Cerebellar nuclear complex (tissue), 1 donor: ENCODE measurements at regions not wholly inside any gene's neighbourhood (a gene's known extent, or its start where the extent isn't known, plus 50 kb on each side); places are given as distances from the start of the nearest gene placed in this dataset.
"Not testable (repeated sequence)": the region's sequence is repeated elsewhere in the genome, so short reads cannot be mapped to it uniquely, and the experiment has no call there.

Experiments used
- DNase-seq, 2 experiments: peaks; one replicate each; lab custom pipeline; 2025; lab: John Stamatoyannopoulos, UW

DNA sequence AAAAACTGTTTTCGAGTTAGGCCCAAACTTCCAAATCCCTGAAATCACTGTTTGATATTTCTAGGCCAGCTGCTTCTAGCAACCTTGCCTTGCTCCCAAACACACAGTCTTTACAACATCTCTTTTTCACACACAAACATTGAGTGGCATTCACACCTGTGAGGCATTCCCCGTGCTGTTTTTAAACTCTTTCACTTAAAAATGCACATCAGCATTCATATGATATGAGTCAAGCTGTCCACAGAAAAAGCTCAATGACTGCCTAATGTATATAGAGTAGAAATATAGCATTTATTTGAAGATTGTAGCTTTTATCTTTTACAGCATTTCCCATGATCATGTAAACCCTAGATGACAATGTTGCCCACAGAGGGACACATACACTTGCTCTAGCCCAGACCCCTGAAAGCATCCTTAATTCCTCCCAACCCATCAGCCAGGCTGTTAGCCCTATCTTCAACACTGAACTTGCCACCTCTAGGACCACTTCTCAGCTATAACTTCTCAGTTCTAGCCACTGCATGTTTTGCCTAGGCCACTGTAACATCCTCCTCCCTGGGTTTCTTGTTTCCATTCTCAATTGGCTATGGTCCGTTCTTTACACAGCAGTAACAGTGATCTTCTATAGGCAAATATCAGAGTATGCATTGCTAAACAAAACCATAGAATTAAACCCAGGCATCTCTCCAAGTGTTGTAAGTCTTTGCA is 782.6 kb downstream of the DIPK2A start:
- DNase-seq, result no peak

DNA sequence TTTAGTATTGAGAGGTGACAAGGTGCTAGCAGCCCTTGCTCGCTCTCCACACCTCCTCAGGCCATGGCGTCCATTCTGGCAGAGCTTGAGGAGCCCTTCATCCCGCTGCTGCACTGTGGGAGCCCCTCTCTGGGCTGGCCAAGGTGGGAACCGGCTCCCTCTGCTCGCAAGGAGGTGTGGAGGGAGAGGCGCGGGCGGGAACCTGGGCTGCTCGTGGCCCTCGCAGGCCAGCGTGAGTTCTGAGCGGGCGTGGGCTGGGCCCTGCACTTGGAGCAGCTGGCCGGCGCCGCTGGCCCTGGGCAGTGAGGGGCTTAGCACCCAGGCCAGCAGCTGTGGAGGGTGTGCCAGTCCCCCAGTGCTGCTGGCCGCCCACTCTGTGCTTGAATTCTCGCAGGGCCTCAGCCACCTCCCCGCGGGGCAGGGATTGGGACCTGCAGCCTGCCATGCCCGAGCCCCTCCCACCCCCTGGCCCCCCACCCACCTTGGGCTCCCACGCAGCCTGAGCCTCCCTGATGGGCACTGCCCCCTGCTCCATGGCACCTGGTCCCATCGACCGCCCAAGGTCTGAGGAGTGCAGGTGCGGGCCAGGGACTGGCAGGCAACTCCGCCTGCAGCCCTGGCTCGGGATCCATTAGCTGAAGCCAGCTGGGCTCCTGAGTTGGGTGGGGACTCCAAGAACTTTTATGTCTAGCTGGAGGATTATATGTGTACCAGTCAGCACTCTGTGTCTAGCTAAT is 785.2 kb downstream of the DIPK2A start:
- DNase-seq, result no peak

GRCh38 chr3:144760831-144761230 is 789.2 kb downstream of the DIPK2A start:
- DNase-seq, result no peak

- no peak for DNase-seq
These were observed 790.5 kb downstream of the DIPK2A start for GRCh38 chr3:144762091-144762490.

DNA sequence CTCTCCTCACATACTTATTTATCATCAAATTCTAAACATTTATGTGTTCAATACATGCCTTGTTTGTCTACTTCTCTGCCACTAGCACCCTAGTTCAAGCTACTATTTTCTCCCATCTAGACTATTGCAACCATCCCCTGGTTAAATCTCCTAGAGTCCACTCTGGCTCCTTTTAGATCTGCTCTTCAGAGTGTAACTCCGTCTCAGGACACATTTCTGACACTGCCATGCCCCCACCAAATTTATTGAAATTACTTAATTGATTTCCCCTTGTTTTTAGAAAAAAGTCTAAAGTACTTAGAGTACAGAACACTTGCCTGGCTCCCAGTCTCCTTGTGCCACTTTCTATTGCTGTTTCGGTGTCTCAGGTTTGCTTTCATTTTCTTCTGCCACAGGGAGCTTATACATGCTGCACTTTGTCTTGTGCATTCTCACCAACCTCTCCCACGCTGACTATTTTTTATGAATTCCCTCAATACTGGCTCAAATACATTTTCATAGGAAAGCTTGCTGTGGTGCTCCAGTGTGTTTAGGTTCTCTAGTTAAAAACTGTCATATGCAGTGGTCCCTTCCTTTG is 792.3 kb downstream of the DIPK2A start:
- DNase-seq, result no peak

DNA sequence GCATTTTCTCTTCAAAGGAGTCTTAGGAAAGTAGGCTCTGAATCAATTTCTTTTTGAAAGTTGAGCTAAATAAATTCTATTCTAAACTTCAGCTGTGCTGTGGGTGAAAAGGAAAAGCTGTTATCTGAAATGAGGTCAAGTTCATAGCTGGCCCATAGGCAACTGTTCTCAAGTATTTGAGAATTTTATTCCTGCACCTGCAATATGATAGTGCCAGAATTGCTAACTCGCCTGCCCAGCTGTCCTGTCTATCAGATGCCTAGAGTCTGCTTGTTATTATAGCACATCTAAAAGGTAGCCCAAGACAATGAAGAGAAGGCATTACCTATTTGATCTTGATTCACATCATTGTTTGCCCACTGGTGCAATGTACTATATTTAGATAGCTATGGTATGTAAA is 798.7 kb downstream of the DIPK2A start:
- peak in 1 of 2 experiments; percentile 35 for DNase-seq

DNA sequence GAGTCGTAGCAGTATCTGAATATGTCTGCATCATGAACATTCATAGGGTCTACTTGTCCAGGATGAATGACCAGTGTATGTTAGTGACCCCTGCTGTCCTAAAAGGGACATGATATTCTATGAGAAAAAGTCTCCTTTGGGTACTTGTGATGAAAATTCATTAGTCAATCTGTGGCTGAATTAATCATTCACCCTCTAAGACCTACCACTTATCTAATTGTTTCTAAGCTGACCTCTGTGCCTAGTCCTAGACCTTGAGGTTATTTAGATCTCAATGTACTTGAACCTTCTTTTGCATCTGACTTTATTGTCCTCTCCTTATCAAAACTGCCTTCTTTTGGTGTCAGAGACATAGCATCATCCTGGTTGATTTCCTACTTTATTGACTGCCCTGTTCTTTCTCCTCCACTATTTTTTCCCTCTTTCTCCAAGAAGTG is 799.3 kb downstream of the DIPK2A start:
- peak in 1 of 2 experiments; percentile 35 for DNase-seq

DNA sequence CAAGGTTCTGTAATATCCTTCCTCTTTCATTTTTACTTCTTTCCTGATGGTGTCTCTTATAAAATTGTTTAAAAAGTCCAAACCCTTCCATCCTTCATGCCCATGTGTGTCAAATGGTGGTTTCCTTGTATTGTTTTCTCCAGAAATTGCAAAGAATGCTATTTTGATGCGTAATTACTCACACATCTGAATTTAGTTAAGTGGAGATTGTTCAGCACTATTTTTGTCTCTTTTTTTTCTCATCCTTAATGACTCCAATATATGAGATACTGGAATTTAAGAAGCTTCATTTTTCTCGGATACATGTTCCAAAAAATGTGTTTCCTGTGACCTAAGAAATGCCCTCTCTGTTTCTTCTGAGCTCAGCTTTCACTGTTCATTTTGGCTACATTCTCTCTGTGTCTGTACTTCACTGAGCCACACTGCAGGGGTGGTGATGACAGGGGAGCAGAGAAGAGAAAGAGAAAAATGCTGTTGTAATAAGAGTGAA is 799.8 kb downstream of the DIPK2A start:
- no peak for DNase-seq

DNA sequence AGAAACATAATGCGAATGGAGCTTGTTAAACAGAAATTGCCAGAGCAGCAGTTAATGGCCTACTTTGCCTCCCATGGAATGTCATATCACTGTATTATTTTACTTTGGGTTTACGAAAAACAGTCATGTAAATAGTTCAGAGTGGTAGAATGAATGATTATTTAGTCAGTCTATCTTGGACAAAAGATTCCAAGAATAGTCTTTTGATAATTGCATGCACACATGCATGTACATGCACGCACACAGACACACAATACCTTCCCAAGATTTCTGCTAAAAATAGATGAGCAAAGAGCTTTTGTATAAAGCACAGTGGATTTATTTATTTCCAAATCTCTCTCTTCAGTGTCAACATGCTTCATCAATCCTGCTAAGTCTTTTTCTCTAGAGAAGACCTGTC is 800.7 kb downstream of the DIPK2A start:
- no peak for DNase-seq

GRCh38 chr3:144773350-144773749 is 801.7 kb downstream of the DIPK2A start:
- no peak for DNase-seq

- no peak for DNase-seq
These were observed 803.3 kb downstream of the DIPK2A start for GRCh38 chr3:144774897-144775296.

GRCh38 chr3:144775551-144775950 is 803.9 kb downstream of the DIPK2A start:
- no peak for DNase-seq

- no peak for DNase-seq
These were observed 806.3 kb downstream of the DIPK2A start for GRCh38 chr3:144777906-144778305.

DNA sequence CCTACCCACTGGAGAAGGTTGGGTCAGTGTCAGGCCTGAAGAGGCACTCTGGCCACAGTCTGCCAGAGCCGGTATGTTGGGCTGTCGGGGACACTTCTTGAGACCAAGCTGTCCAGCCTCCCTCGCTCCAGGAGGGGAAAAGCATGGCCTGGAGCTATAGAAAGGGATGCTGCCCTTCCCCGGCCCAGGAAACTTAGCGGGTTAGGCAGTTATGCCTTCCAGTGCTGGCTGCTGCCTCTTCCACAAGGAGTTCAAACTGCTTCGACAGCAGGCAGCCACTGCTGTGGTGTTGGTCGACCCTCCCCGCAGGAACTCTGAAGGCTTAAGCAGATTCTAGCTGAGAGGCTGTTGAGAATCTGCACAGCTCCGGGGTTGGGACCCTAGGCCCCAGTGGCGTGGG is 819.4 kb downstream of the DIPK2A start:
- DNase-seq, result no peak

DNA sequence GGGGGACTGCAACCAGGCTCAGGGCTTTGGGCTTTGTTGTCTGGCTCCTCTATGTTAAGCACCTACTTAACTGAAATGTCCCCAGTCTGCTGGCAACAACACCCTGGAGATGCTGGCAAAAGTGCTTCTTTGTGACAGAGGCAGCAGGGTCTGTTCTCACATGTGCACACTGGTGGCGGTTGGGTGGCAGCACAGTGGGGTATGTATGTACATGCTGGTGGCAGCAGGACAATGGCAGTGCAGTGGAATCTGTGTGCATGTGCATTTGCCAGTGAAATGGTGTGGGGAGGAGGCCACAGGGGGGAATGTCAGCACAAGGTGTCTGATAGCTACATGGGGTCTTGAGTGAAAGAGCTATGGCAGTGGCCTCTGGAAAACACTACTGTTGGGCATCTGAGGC is 830.3 kb downstream of the DIPK2A start:
- no peak for DNase-seq

GRCh38 chr3:144809380-144809779 is 837.8 kb downstream of the DIPK2A start:
- no peak for DNase-seq

DNA sequence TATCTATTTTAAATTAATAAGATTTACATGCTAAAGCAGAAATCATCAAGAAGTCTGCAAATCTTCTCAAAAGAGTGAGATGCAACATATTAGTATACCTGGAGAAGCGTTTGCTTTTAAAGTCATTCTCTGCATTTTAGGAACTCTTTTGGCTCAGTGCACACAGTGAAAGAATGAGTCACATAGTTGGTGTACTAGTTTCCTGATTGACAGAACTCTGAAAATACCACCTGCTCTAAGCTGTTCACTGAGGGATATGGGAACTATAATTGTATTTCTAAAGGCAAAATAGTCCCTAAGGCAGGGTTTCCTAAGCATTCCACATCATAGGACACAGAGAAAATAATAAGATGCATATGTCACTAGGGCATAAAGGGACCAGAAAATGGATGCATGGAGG is 838.5 kb downstream of the DIPK2A start:
- no peak for DNase-seq

DNA sequence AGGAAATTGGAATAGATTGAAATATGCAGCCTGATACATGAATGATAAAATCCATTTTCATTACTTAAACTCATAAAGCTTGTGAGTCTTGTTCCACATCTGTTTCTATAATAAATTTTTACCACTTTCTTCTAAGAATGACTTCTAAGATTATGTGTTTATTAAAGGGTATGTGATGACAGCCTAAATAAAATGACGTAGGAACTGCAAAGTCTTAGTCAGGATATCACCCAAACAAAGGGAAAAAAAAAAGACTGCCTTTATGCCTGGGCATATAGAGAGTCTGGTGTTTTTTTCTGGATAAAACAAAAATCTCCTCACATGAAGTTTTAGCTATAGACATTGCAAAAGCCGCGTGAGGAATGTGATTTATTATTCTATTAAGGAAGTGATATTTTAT is 844.0 kb downstream of the DIPK2A start:
- no peak for DNase-seq

- DNase-seq, result no peak
These were observed 844.7 kb downstream of the DIPK2A start for GRCh38 chr3:144816323-144816722.

GRCh38 chr3:144818973-144819372 is 847.4 kb downstream of the DIPK2A start:
- no peak for DNase-seq

DNA sequence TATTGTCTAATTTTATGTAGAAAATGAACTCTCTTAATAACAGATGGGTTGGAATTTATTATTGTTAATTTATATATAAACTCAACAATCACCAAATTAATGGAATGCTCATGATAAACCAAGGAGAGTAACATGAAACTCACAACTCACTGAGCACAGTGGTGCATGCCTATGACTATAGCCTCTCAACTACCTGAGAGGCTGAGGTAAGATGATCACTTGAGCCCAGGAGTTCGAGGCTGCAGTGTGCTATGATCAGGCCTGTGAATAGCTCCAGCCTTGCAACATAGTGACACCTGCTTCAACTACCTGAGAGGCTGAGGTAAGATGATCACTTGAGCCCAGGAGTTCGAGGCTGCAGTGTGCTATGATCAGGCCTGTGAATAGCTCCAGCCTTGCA is 848.6 kb downstream of the DIPK2A start:
- DNase-seq, result not testable (repeated sequence)

- DNase-seq, result no peak
These were observed 849.1 kb downstream of the DIPK2A start for GRCh38 chr3:144820726-144821125.

DNA sequence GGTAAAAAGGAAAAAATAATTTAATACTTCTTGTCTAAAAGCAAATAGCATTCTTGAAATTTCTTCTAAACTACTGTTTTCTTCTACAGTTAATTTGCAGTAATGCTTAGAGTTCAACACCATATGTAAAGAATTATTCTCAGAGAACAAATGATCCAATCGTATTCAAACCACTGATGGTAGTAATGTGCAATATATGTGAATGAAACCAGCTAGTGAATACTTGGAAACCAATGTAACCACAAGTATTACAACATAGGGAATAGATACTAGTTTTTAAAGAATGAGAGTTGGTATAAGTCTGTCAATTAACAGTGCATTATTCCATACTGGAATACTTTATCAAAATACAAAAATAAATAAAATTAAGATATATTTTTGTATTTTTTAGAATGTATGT is 850.0 kb downstream of the DIPK2A start:
- no peak for DNase-seq
